OCI-LY7 (cell line): ENCODE measurements at regions not wholly inside any gene's neighbourhood (a gene's known extent, or its start where the extent isn't known, plus 50 kb on each side); places are given as distances from the start of the nearest gene placed in this dataset.

Source experiments
- CTCF ChIP-seq: fragments of 200-600 bp; sonication (generic); conservative IDR thresholded peaks from 2 replicates; pipeline ENCODE4 v1.5.1; 2014; ENCODE audit warnings: mild to moderate bottlenecking, antibody characterized with exemption, low read length, moderate library complexity, mixed read lengths
- EZH2phosphoT487 ChIP-seq: fragments of 200-600 bp; sonication (generic); IDR thresholded peaks from 2 replicates; pipeline ENCODE4 v1.6.1; 2018; ENCODE audit warnings: low read depth, borderline replicate concordance, mild to moderate bottlenecking, mixed run types, antibody characterized with exemption, low read length, moderate library complexity, mixed read lengths

DNA sequence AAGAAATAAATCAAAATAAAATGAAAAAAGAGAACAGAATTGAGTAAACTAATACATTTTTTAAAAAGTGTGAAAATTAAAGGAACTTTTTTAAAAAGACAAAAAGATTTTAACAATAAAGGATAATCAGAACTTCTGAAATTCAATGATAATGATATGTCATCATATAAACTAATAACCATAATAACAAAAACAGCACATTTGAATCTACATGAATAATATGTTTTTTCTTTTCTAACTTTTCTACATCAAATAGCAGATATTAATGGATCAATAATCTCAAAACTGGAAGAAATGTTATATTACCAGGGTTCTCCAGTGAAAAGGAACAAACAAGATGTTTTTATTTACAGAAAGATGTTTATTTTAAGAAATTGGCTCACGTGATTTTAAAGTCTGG lies 903.3 kb upstream of the MIR17HG start:
- TF ChIP-seq CTCF, result no peak
- TF ChIP-seq EZH2phosphoT487, result no peak
